ENCODE measurements at regions not wholly inside any gene's neighbourhood (a gene's known extent, or its start where the extent isn't known, plus 50 kb on each side); places are given as distances from the start of the nearest gene placed in this dataset.

DNA sequence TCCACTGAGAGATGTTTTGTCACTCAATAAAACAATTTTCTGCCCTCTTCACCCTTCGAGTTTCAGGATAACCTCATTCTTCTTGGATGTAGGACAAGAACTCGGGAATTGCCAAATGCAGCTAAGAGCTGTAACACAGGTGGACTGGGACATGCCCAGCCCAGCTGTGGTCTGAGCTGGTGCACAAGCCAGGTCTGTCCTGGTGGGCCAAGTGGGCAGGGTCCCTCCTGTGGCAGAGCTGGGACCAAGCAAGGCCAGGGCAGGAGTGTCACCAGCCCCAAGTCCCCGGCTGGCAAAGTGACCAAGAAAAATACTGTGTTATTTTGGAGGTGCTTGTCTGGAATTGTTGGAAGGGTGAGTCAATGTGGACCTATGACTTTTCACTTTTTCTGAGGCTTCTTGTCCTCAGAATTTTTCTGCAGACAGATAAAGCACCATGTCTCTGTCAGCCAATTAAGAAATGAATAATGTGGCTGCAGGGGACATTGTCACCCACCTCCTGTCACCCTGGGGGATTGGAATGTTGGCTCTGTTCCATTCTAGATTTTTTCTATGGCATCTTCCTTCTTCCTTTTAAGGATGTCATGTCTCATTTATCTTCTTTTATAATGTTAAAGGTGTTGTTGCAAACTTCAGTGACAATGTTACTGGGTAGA is 645.2 kb upstream of the EPHA6 start:
- no peak for DNase-seq

DNA sequence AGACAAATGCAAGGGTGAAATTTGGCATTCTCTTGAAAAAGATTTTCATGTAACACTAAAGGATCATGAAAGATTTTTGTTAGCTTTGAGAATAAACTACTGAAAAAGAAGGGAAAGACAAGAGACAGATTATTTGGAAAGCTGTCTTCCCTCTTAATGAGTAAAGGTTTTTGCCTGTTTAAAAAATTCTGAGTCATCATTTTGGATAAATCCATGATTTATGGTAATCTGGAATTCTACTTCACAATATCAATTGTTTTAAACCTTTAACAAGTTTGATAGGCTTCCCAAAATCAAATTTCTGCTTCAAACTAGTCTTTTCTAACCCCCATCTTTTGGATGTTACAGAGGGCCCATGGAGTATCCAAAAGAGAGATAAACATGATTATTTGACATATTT is 641.5 kb upstream of the EPHA6 start:
- DNase-seq, result no peak

DNA sequence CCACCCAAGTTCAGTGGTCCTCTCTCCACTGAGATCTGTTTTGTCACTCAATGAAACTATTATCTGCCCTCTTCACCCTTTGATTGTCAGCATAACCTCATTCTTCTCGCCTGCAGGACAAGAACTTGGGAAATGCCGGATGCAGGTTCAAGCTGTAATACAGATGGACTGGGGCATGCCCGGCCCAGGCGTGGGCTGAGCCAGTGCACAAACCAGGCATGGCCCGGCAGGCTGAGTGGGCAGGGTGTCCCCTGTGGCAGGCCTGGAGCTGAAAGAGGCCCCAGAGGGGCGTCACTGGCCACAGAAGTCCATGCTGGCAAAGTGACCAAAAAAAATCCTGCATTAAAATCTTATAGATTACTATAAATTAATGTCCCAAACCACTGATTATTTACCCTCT is 638.9 kb upstream of the EPHA6 start:
- no peak for DNase-seq

DNA sequence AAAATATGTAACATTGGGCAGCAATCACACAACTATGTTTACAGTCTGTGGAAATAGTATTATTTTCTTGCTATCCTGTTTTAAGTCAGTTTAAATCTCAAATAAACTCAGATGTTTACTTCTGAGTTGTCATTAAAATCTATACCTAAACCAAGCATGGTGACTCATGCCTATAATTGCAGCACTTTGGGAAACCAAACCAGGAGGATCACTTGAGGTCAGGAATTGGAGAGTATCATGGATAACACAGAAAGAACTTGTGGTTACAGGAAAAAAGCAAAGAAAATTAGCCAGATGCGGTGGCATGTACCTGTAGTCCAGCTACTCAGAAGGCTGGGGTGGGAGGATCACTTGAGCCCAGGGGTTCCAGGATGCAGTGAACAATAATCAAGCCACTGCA is 631.6 kb upstream of the EPHA6 start:
- no peak for DNase-seq

DNA sequence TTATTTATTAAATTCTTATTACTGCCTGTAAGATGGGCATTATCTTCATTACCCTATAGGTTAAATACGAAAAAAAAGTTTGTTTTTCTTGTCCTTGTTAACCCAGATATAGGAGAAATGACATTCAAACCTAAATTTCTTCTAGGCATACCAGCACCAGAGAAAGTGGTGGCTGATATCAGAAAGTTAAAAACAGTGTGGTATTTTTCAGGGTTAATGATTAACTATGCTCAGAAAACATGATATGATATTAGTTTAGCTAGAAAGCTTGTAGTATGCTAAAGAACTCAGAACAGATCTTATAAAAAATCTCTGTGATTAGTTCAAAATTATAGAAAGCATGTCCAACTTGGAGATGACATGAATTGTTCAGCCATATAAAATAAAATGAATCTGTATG is 630.5 kb upstream of the EPHA6 start:
- DNase-seq, result no peak

DNA sequence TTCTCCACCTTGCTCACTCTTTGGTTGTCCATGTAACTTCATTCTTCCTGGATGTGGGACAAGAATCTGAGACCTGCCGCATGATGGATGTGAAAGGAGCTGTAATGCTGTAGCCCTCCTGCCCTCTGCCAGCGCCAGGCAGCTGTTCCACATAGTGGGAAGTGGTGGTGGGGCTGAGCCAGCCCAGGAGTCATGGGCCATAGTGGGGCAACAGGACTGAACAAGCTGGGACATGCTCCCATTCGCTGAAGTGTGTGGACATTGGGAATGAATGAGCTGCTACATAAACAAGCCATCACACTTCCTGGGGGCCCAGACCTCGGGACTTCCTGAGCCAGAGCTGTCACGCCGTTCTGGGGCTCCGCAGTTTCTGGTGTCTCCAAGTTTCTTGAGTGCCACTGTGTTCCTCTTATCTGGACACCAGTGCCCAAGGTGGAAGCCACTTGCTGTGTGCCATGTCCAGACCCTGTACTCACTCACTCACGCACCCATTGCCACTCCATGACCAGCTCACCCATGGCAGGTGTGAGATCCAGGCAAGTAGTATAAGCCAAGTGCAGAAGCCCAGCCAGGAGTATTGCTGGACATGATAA is 624.3 kb upstream of the EPHA6 start:
- DNase-seq, result no peak

DNA sequence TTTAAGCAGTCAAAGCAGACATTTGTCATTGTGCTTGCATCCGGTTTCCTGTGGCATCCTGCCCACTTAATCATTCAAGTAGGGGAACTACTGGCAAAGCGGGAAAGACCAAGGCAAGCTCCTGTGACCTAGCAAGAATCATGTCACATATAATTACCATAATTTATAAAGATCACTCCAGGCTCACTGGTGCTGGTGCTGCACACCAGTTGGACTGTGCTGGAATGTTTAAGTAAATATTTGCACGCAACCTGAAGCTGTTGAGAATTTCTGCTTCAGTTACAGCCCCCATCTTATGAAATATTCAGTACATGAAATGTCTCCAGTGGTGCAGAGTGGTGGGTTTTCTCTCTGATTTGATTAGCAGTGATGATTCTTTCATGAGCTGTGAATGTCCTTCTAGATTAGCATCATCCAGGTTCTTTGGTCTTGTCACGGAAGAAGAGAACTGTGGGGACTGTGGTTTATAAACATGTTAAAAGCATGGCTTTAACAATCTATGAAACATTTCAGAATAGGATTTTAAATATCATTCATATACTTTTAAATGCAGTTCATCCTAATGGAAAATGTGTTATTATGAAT is 621.3 kb upstream of the EPHA6 start:
- no peak for DNase-seq

DNA sequence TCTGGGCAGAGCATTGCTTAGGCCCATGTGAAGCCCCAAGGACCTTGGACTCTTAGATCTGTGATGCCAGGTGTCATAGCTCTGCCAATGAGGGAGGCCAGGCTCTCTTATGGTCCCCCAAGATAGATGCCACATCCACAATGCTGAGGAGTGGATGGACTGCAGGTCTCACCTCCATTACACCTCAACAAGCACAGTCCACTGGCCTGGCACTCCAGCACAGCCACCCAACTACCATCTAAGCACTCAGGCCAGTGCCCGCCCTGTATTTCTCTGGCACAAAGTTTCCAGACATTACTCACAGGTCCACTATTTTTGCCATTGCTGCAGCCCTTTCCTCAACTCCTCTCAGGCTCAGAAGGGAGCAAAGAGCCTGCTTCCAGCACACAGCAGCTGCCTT is 613.5 kb upstream of the EPHA6 start:
- no peak for DNase-seq

DNA sequence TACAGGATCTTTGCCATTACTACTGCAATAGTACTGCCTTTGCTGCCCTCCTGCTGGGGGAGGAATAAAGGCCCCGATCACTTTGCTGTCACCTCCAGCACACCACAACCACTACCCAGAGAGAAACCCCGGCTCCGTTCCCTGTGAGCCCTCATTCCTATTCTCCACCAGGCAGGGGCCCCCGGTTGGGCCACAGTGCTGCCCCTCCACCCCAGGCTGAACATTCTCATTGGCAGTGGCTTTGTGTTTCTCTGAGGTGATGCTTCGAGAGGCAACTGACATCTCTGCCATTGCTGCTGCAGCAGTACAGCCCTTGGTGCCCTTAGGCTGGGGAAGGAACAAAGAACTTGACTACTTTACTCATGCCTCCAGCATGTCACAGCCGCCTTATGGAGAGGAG is 612.9 kb upstream of the EPHA6 start:
- DNase-seq, result no peak

DNA sequence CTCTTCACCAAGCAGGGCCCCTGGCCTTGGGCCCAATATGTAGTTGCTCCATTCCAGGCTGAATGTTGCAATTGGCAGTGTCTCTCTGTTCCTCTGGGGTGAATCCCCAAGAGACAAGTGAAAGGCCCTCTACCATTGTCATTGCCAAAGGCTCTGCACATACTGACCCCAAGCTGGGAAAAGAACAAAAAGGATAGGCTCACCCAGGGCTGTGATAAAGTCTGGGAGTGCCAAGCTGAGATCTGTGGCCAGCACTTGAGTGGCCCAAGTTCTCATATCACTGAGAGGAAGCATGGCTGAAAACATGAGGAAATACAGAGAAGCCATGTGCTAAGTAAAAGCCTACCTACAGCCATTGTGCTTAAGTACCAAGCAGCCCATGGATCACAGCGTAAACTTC is 612.2 kb upstream of the EPHA6 start:
- no peak for DNase-seq

DNA sequence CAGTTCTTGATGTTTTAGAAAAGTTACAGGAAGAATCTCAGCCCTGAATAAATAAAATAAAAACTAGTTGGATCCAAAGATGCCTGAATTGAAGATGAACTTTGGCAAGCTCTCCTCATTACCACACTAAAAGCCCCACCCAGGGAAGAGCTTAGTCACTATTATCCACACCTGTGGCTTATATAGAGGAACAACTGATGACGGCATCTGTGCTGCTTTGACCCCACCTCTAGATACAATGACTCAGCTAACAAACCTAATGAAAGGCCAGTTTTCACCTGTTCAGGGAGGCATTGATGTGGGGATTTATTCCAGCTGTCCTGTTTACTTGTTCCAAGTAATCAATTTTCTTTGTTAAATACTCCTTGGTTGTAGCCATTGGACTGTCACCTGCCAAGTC is 604.7 kb upstream of the EPHA6 start:
- DNase-seq, result no peak

DNA sequence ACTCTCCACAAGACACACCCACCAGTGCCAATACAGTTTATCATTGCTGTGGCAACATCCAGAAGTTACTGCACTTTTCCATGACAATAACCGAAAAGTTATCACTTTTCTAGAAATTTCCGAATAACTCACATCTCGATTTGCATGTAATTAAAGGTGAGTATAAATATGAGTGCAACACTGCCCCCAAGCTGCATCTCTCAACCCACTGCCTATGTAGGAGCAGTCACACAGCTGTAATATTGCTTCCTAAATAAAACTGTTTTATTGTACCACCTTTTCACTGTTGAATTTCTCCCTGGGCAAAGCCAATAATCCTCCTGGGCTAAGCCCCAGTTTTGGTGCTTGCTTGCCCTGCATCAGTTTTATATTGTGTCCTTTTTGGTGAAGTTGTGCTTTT is 601.0 kb upstream of the EPHA6 start:
- no peak for DNase-seq

DNA sequence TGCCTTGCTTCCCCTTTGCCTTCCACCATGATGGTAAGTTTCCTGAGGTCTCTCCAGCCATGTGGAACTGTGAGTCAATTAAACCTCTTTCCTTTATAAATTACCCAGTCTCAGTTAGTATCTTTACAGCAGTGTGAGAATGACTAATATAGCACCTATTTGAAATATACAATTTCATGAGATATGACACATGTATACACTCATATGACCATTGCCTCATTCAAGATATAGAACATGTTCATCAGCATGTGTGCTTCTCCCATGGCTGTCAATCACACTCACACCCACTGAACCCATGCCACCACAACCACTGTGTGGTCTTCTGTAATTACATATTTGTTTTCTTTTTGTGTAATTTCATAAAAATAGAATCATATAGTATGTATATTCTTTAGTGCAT is 599.5 kb upstream of the EPHA6 start:
- no peak for DNase-seq

DNA sequence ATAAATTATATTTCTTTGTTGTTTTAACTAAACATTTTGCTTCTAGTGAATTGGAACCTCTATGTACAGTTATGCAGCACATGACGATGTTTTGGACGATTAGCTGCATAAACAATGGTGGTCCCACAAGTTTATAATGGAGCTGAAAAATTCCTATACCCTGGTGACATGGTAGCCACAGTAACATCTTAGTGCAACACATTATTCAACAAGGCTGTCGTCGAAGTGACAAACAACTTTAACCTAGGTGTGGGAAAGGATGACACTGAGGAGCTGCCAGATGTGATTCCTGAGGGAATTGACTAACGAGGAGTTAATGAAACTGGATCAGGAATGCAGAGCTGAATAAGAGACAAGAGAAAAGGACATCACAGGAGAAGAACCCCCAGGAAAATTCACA is 588.9 kb upstream of the EPHA6 start:
- DNase-seq, result no peak

DNA sequence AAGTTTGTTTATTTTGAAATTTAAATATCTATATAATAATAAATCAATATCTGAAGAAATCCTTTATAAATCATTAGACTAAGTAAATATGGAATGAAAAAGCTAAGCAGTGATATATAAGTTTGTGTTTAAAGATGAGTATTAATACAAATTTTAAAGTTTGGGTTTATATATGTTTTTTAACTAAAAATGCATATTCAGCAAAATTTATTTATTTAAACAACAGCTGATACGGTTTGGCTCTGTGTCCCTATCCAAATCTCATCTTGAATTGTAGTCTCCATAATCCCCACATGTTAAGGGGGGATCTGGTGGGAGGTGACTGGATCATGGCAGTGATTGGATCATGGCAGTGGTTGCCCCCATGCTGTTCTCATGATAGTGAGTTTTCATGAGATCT is 580.7 kb upstream of the EPHA6 start:
- no peak for DNase-seq

DNA sequence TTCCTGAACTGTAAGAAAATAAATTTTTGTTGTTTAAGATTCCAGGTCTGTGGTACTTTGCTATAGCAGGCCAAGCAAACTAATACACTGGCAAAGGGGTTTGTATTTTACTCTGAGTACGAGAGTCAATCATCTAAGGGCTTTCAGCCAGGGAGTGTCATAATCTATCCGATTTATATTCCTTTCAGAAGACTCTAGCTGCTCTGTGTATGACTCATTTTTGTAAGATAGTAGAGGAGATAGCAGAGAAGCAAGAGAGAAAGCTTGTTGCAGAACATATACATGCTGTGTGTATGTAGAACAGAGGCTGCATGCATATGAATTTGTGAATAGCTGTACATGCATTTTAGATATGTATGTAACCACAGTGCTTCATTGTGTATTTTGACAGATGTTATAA is 577.9 kb upstream of the EPHA6 start:
- DNase-seq, result no peak

DNA sequence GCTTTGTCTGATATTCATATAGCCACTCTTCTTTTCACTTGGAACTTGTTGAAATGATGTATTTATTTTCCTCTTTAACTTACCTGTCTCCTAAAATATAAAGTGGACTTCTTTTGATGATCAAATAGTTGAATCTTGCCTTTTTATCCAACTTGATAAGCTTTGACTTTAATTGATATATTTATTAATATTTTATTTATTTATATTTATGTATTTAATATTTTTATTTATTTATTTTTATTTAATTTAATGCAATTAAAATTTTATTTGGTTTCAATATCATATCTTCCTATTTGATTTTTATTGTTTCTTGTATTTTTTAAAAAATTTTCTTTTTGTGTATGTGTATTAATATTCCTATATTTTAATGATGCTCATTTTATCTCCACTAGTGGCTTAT is 555.1 kb upstream of the EPHA6 start:
- no peak for DNase-seq

DNA sequence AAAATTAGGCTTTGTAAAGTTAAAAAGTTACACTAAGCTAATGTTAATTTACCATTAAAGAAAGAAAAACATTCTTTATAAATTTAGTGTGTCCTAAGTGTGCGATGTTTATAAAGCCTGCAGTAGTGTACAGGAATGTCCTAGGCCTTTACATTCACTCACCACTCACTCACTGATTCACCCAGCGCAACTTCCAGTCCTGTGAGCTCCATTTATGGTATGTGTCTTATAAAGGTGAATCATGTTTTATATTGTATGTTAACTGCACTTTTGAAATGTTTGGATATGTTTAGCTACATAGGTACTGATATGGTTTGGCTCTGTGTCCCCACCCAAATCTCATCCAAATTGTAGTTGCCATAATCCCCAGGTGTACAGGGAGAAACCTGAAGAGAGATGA is 549.7 kb upstream of the EPHA6 start:
- no peak for DNase-seq

DNA sequence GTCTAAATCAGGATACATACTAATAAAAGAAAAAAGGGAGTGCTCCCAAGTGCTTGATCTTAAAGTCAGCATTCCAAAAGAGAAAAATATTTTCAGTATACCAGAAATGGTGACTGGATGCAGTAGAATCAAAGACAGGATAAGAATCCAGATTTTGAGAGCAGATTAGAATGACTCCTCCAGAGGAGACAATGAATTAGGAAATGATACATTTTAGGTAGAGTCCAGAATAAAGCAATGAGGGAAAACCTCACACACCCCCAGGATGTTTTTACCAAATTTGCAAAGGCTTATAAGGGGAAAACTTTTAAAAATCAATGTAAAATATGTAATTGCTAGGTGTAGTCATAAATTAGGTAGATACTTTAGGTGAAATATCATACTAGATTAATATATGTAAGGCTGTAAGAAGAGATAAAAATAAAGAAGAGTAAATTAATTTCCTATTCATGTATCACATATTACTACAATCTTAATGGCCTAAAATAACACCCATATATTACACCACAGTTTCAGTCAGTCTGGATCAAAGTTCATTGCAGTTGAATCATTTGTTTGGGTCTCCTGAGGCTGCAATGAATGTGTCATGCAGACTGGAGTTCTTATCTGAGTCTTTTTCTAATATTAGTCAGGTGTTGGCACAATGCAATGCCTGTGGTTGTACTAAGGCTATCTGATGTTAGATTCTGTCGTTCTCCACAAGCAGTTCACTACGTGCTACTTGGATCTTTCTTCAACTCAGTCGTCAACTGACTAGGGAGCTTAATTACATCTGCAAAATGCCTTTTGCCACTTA is 547.8 kb upstream of the EPHA6 start:
- DNase-seq, result no peak

DNA sequence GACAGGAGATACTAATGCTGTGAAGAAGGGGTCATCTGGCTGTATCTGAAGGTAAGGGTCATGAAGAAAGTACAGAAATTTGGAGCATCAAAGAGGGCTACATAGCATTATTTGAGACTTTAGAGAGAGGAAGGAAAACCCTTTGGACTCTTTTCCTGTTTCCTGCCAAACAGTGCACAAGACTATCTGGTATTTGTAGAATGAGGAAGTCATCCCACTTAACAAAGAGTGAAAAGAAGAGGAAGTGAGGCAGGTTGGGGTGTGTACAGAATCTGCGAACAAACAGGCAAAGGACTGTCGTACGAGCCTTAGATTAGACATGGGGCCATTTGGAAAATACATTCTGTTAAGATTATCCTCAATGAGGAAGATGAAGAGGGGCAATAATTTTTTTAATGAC is 546.8 kb upstream of the EPHA6 start:
- no peak for DNase-seq

DNA sequence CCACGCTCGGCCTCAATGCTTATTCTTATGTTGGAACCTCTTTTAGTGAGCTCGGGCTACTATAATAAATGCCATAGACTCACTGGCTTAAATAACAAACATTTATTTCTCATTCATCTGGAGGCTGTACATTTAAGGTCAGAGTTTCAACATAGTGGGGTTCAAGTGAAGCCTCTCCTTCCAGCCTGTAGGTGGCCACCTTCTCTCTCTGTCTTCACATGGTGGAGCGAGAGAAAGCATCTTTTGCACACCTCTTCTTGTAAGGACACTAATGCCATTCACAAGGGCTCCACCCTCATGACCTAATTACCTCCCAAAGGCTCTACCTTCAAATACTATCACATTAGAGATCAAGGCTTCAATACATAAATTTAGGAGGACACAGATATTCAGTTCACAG is 520.3 kb upstream of the EPHA6 start:
- DNase-seq, result no peak

DNA sequence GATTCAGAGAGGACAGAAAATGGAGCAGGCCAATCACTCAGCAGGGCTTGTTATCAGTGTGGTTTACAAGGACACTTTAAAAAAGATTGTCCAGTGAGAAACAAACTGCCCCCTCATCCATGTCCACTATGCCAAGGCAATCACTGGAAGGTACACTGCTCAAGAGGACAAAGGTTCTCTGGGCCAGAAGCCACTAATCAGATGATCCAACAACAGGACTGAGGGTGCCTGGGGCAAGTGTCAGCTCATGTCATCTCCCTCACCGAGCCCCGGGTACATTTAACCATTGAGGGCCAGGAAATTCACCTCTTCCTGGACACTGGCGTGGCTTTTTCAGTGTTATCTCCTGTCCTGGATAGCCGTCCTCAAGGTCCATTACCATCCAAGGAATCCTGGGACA is 513.7 kb upstream of the EPHA6 start:
- no peak for DNase-seq

DNA sequence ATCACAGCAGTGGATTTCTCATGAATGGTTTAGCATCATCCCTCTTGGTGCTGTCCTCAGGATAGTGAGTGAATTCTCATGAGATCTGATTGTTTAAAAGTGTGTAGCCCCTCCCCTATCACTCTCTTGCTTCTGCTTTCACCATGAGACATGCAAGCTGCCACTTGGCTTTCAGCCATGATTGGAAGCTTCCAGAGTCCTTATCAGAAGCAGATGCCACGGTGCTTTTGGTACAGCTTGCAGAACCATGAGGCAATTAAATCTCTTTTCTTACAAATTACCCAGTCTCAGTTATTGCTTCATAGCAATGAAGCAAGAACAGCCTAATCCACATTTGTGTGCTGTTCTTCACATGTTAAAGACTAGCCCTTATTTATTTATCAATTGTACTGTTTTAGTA is 495.2 kb upstream of the EPHA6 start:
- DNase-seq, result no peak

DNA sequence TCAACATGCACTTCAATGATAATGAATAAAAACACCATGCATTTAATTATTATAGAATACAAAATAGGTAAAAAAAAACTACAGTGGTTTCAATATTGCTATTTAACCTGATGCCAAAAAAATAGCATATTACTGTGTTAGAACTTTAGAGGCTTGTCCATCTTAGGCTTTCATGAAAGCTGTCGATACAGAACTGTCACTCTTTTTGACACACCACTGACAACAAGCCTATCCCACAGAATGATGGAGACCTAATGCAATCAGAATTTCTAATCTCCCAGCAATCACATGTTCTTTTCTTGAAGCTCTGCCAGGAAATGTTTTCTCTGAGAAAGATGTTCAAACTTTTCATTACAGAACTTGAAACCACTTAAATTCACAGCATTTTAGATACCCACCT is 490.3 kb upstream of the EPHA6 start:
- no peak for DNase-seq
